ENCODE measurements at regions not wholly inside any gene's neighbourhood (a gene's known extent, or its start where the extent isn't known, plus 50 kb on each side); places are given as distances from the start of the nearest gene placed in this dataset.
"Not testable (repeated sequence)": the region's sequence is repeated elsewhere in the genome, so short reads cannot be mapped to it uniquely, and the experiment has no call there.

DNA sequence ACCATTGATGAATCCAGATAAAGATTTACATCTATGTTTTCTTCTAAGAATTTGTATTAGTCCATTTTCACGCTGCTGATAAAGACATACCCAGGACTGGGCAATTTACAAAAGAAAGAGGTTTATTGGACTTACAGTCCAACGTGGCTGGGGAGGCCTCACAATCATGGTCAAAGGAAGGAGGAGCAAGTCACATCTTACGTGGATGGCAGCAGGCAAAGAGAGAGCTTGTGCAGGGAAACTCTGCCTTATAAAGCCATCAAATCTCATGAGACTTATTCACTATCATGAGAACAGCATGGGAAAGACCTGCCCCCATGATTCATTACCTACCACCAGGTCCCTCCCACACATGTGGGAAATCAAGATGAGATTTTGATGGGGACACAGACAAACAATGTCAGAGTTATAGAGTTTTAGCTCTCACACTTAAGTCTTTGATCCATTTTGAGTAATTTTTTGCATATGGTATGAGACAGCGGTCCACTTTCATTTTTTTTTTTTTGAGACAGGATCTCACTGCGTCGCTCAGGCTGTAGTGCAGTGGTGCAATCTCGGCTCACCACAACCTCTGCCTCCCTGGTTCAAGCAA is 53.5 kb upstream of the JADE2 start:
- DNase-seq, result not testable (repeated sequence)

DNA sequence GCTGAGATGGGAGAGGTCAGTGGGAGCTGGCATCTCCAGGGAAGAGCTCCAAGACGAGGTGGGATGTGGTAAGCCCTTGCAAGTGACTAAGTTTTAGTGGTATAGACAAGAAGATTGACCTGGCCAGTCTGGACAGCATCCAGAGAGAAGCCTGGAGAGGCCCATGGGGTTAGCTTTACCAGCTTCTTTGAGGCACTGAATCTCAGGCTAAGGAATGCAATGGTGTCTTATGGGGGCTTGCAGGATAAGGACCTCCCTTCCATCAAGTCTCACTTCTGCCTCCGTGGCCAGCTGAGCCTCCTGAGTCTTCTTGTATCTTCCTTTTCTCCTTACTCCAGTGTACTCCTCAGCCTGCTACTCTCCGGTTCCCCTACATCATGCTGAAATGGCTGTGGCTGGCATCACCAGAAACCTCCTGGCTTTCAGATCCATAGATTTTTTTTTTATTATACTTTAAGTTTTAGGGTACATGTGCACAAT is 56.5 kb upstream of the JADE2 start:
- no peak for DNase-seq

DNA sequence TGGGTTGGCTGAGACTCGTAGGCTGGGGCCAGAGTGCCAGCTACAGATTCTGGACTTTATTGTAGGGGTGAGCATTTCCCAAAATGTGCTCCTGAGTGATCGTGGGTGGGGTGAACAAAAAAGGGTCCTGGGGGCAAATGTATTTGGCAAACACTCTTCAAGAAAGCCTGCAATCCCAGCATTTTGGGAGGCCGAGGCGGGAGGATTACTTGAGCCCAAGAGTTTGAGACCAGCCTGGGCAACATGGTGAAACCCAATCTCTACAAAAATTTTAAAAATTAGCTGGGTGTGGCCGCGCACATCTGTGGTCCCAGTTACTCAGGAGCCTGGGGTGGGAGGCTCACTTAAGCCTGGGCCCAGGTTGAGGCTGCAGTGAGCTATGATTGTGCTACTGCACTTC is 55.5 kb upstream of the CDKN2AIPNL start:
- DNase-seq, result no peak

DNA sequence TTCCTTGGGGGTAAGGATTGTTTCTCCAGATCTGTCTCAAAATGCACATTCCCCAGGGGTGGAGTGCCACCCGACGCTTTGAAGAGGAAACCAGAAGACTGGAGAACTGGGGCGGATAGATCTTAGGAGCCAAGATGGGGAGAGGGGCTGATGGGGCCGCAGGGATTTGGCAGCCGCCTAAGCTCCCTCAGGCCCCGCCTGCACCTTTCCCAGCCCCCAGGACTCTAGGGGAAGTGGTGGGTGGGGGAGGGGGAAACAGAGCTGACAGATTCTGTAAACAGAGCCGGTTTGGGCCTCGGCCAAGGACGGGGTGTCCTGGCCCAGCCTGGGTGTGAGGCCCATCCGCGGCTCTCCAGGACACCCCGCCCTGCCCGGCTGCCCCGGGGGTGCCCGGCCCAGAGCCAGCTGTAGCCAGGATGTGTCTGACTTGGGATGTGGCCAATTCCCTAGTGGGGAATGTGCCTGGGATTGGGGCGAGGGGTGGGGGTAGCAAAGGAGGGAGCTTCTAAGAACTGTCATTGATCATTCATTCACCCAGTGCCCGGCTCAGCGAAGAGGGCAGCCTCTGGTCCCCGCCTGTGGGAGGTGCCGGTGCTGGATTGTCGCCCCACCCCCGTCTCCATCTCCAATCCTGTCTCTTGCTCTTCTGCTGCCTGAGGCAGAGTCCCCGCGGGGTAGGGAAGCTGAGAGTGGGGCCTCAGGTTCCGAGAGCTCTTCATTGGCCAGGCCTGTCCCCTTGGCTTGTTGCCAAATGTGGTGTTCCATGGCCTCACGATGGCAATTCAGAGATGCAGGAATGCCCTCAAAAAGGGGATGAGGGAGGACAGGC is 54.8 kb upstream of the CDKN2AIPNL start:
- peak in 55 of 56 donors; percentile 12 to 98 (median 77) for DNase-seq

DNA sequence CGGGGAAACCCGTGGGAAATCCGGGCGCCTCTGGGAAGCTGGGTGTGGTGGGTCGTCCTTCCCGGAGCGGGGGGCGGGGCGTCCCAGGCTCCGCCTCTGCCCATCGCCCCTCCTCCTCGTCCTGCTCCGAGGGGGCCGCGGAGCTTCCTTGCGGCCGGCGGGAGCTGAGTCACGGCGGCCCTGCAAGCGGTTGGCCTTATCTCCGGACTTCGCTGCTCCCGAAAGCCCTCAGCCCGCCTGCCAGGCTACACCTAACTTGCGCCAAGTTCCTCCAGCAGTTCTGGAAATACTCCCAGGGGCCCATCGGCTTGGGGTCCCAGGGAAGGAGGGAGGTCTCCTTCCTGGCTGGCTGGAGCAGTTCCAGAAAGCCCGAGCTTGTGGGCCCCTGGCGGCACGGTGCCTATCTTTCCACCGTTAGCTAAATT is 54.1 kb upstream of the CDKN2AIPNL start:
- peak in 48 of 56 donors; percentile 12 to 81 (median 46) for DNase-seq

DNA sequence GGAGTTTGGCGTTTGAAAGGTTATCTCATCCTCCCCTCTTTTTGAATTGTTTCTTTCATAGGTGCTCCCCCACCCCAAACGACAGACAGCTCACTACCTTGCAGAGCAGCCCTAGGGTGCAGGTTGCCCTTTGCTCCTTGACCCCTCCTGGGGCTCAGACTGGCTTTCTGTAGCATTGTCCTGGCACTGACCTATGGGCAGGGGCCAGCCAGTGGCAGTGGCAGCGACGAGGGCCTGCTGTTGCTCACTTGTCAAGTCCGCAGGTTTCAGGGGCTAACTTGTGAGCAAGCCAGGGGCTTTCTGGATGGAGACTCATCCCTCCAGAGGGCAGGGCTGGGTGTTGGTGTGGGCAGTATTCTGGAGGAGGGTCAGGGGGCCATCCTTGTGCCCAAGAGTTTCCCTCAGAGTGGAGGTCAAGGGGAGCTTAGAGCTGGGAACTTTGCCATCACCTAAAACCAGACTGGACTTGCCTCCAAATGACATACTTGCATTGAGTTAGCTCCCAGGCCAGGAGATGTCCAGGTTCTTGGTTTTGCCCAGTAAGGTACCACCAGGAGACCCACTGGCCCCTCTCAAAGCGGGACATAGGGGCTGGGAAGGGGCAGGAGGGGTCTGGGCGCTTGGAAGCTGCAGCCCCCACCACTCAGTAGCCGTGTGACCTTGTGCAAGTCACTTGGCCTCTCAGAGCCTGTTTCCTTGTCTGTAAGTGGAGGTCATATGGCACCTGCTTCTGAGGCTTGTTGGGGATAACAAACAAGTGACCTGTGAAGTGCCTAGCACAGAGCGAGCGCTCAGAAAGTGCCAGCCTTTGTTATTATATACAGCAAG is 53.5 kb upstream of the CDKN2AIPNL start:
- no peak for DNase-seq

DNA sequence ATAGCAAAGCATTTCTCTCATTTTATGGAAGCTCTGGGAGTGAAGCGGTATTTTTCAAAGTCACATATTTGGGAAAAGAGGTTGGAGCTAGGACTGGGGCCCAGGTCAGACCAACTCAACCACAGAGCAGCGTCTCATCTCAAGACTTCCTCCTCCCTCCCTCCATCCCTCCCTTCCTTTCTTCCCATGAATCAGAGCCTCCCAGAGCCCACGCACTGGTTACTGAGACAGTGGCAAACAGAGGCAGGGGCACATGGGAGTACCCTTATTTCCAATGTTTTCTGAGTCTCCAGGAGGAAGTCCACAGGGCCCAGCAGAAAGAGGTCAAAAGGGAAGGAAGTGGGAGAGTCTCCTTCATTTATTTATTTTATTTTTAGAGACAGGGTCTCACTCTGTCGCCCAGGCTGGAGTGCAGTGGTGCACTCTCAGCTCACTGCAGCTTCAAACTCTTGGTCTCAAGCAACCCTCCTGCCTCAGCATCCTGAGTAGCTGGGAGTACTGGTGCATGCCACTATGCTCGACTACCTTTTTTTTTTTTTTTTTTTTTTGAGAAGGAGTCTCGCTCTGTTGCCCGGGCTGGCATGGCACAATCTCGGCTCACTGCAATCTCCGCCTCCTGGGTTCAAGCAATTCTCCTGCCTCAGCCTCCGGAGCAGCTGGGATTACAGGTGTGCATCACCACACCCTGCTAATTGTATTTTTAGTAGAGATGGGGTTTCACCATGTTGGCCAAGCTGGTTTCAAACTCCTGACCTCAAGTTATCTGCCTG is 52.5 kb upstream of the CDKN2AIPNL start:
- DNase-seq, result no peak

DNA sequence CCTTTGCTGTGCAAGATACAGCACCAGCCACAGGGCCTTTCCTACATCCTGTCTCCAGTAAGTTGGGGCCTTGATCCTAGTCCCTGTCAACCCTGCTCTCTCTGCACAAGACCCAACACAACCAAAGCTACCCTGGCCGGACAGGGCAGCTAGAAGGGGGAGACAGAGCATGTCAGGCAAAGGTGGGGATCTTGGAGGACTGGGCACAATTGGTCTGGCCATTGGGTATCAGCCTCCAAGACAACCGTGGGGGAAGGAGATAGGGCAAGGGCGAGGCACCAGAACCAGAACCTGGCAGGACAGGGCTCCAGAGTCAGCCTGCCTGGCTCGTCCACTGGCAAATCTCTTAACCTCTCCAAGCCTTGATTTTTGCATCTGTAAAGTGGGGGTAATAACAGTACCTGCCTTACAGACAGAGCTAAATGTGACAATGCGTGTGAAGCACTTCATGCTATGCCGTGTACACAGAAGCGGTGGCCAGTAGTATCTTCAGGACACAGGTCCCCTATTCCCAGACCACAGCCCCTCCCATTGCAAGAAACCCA is 51.6 kb upstream of the CDKN2AIPNL start:
- no peak for DNase-seq

DNA sequence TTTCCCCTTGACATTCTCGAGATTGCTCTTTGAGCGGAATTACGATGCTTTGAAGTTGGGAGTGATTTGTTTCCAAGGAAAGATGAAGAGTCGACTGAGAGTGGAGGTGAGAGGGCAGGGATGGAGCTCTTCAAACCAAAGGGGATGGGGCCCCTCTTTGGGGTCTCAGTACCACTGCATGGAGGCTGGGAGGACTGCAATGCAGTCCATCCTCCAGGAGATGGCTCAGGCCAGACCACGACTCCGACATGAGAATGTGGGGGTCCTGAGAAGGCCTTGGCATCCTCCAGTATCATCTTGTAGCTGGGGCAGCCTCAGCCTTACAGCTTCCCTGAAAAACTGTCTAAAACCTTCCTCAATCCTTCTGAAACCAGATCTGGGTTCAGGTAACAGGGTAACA is 51.1 kb upstream of the CDKN2AIPNL start:
- DNase-seq, result no peak

DNA sequence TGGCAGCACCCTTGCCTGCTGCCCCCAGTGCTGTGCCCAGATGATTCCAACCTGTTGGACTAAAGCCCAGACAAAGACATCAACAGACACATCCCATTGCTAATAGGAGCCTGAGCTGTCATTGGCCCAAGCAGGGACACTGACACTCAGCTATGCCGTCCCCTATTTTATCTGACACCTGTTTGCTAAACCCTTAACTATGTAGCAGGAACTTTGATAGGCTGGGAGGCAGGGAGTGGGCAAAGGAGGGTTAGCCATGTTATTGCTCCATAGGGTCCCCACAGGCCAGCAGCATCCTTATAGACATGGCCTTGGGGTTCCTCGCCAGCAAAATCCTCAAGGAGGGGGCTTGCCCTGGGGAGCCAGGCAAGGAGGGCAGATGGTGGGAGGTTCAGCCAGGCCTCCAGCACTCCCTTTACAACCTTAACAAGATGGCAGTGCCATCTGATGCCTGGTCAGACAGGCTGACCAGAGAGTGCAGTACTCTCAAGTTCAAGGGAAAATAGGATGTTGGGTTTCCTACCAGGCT is 50.4 kb upstream of the CDKN2AIPNL start:
- DNase-seq, result no peak

Measured in amygdala (tissue), 56 donors.